ENCODE measurements at regions not wholly inside any gene's neighbourhood (a gene's known extent, or its start where the extent isn't known, plus 50 kb on each side); places are given as distances from the start of the nearest gene placed in this dataset.

DNA sequence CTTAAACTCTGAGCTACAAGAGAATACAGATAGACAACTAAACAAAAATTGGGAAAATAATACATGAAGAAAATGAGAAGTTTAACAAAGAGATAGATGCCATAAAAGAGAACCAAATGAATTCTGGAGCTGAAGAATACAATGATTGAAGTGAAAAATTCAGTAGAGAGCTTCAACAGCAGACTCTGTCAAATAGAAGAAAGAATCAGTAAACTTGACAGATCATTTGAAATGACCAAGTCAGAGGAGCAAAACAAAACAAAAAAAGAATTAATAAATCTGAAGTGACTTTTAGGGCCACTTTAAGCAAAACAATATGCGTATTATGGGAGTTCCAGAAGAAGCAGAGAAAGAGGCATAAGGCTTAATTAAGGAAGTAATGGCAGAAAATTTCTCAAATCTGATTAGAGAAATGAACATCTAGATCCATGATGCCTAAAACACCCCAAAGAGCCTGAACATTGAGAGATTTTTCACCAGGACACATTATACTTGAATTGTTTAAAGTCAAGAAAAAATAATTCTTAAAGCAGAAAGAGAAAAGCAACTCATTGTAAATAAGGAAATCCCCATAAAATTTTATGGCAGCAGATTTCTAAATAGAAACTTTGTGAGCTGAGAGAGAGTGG is 61.0 kb upstream of the RNU6-8 start:
- TF ChIP-seq, protein P1, sequence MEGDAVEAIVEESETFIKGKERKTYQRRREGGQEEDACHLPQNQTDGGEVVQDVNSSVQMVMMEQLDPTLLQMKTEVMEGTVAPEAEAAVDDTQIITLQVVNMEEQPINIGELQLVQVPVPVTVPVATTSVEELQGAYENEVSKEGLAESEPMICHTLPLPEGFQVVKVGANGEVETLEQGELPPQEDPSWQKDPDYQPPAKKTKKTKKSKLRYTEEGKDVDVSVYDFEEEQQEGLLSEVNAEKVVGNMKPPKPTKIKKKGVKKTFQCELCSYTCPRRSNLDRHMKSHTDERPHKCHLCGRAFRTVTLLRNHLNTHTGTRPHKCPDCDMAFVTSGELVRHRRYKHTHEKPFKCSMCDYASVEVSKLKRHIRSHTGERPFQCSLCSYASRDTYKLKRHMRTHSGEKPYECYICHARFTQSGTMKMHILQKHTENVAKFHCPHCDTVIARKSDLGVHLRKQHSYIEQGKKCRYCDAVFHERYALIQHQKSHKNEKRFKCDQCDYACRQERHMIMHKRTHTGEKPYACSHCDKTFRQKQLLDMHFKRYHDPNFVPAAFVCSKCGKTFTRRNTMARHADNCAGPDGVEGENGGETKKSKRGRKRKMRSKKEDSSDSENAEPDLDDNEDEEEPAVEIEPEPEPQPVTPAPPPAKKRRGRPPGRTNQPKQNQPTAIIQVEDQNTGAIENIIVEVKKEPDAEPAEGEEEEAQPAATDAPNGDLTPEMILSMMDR (optimal IDR thresholded peaks at IDR 0.05 in 1 of 3, IDR thresholded peaks at IDR 0.05 in 1 of 3, conservative IDR thresholded peaks at IDR 0.05 in 1 of 3; ENCODE audit: extremely low read depth in 1 of 3, insufficient read depth in 2 of 3, low read length in 3 of 3) = no peak
- no peak for TF ChIP-seq EZH2 (IDR thresholded peaks at IDR 0.05; ENCODE audit: low read length)

Measured in keratinocyte (primary cell).